Ascending aorta (tissue), 2 donors: ENCODE measurements at regions not wholly inside any gene's neighbourhood (a gene's known extent, or its start where the extent isn't known, plus 50 kb on each side); places are given as distances from the start of the nearest gene placed in this dataset.

Source experiments
- DNase-seq, 2 donors: peaks; one replicate each; pipeline ENCODE4 v3.0.0-alpha.2; 2019; ENCODE audit warnings: low spot score in 2 of 2
- H3K27ac ChIP-seq, 2 donors: fragments of 200-600 bp; sonication (generic); one replicate each; pipeline ENCODE4 v1.5.1; 2016 to 2017; ENCODE audit warnings: mild to moderate bottlenecking in 1 of 2
- H3K27me3 ChIP-seq: fragments of 200-600 bp; sonication (generic); one replicate; pipeline ENCODE4 v1.5.1; 2017
- H3K36me3 ChIP-seq, 2 donors: fragments of 200-600 bp; sonication (generic); one replicate each; pipeline ENCODE4 v1.5.1; 2016
- H3K4me1 ChIP-seq, 2 donors: fragments of 200-600 bp; sonication (generic); one replicate each; pipeline ENCODE4 v1.5.1; 2016 to 2017; ENCODE audit warnings: mild to moderate bottlenecking in 1 of 2
- H3K4me3 ChIP-seq, 2 donors: fragments of 200-600 bp; sonication (generic); one replicate each; pipeline ENCODE4 v1.5.1; 2016 to 2017; ENCODE audit warnings: mild to moderate bottlenecking in 1 of 2
- H3K9me3 ChIP-seq, 2 donors: fragments of 200-600 bp; sonication (generic); one replicate each; pipeline ENCODE4 v1.5.1; 2016
- intact Hi-C: fragments of 100-400 bp; cut with DNase I; formaldehyde crosslinking; loops from one replicate; pipeline ENCODE4 v1.15.1; 2023
- TF ChIP-seq, protein P1 (sequence below), 3 experiments: fragments of 200-600 bp in 2 of 3; fragments of 450-650 bp in 1 of 3; sonication (generic) in 2 of 3; IDR thresholded peaks; one replicate each; pipeline ENCODE4 v1.5.1; 2016 to 2019; ENCODE audit warnings: antibody characterized with exemption in 3 of 3, mild to moderate bottlenecking in 1 of 3, moderate library complexity in 1 of 3

DNA sequence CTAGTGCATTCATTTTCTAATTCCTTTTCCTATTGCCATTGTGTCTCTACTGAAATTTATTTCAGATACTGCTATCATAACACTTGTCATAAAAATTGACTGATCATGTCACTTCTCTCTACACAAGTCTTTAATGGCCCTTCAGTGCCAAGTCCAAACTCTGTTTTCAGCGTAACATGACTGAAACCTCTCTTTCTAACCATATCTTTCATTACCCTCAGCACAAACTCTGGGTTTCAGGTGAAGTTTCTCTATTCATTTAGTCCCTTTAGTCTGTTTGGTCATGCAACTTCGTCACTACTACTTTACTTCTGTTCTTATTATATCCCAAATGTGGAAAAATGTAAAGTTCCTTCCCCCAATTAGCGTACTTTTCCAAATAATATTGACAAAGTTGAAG lies 234.9 kb downstream of the OGFRL1 start:
- TF ChIP-seq, protein P1, sequence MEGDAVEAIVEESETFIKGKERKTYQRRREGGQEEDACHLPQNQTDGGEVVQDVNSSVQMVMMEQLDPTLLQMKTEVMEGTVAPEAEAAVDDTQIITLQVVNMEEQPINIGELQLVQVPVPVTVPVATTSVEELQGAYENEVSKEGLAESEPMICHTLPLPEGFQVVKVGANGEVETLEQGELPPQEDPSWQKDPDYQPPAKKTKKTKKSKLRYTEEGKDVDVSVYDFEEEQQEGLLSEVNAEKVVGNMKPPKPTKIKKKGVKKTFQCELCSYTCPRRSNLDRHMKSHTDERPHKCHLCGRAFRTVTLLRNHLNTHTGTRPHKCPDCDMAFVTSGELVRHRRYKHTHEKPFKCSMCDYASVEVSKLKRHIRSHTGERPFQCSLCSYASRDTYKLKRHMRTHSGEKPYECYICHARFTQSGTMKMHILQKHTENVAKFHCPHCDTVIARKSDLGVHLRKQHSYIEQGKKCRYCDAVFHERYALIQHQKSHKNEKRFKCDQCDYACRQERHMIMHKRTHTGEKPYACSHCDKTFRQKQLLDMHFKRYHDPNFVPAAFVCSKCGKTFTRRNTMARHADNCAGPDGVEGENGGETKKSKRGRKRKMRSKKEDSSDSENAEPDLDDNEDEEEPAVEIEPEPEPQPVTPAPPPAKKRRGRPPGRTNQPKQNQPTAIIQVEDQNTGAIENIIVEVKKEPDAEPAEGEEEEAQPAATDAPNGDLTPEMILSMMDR (IDR thresholded peaks at IDR 0.05): no peak
- Histone ChIP-seq H3K27me3 (no peaks in the 10 kb centered on the region), H3K4me1 (peaks cover 0 to 3% of the 10 kb centered on the region in 2 donors), H3K36me3 (no peaks in the 10 kb centered on the region), H3K4me3 (no peak overlapping the region), H3K27ac (no peak overlapping the region), H3K9me3 (no peaks in the 10 kb centered on the region)
- no peak for DNase-seq
- intact Hi-C loops: no loop called here

- TF ChIP-seq, protein P1 (IDR thresholded peaks at IDR 0.05): no peak
- H3K9me3 ChIP-seq: no peaks in the 10 kb centered on the region
- no peaks in the 10 kb centered on the region for H3K27me3 ChIP-seq
- intact Hi-C loops: no loop called here
- H3K4me3 ChIP-seq: no peak overlapping the region
- peaks cover 0 to 3% of the 10 kb centered on the region in 2 donors for H3K4me1 ChIP-seq
- DNase-seq: no peak
- H3K36me3 ChIP-seq: no peaks in the 10 kb centered on the region
- no peak overlapping the region for H3K27ac ChIP-seq
These were observed 235.6 kb downstream of the OGFRL1 start for GRCh38 chr6:71524201-71524600.

- Histone ChIP-seq H3K4me1 (peaks cover 0 to 3% of the 10 kb centered on the region in 2 donors), H3K27ac (peak overlapping the region in 1 of 2 donors; percentile 51), H3K27me3 (no peaks in the 10 kb centered on the region), H3K4me3 (no peak overlapping the region), H3K36me3 (no peaks in the 10 kb centered on the region), H3K9me3 (no peaks in the 10 kb centered on the region)
- TF ChIP-seq, protein P1 (IDR thresholded peaks at IDR 0.05): no peak
- intact Hi-C loops: no loop called here
- DNase-seq: no peak
These were observed 239.3 kb downstream of the OGFRL1 start for GRCh38 chr6:71527886-71528285.

GRCh38 chr6:71529026-71529425 lies 240.4 kb downstream of the OGFRL1 start:
- TF ChIP-seq, protein P1 (IDR thresholded peaks at IDR 0.05): no peak
- intact Hi-C loops: no loop called here
- Histone ChIP-seq H3K27ac (no peak overlapping the region), H3K36me3 (no peaks in the 10 kb centered on the region), H3K9me3 (no peaks in the 10 kb centered on the region), H3K4me1 (peaks cover 0 to 3% of the 10 kb centered on the region in 2 donors), H3K27me3 (no peaks in the 10 kb centered on the region), H3K4me3 (no peak overlapping the region)
- DNase-seq: no peak

DNA sequence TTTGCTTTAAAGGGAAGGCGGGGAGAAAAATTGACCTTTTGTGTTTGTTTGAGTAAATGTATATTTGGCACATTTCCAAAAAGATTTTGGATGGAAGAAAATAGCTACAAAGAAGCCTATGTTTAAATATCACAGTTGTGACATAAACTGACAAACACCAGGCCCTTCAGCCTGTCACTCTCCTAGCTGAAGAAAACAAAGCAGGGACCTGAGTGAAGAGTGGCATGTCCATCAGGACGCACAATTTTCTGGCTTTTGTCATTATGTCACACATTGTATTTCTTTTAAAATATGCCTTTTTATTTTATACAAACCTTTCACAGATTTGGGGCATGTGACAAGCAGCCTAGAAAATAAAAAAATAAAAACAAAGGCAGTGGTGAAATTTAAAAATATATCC lies 241.2 kb downstream of the OGFRL1 start:
- no peak for DNase-seq
- TF ChIP-seq, protein P1 (IDR thresholded peaks at IDR 0.05): no peak
- intact Hi-C loops: loop anchor here (10.0 kb wide), 2 partner anchors 195 to 355 kb away; partner anchors contain the start of gene RIMS1
- Histone ChIP-seq H3K4me3 (no peak overlapping the region), H3K27ac (no peak overlapping the region), H3K9me3 (no peaks in the 10 kb centered on the region), H3K27me3 (no peaks in the 10 kb centered on the region), H3K36me3 (no peaks in the 10 kb centered on the region), H3K4me1 (peaks cover 0 to 3% of the 10 kb centered on the region in 2 donors)

DNA sequence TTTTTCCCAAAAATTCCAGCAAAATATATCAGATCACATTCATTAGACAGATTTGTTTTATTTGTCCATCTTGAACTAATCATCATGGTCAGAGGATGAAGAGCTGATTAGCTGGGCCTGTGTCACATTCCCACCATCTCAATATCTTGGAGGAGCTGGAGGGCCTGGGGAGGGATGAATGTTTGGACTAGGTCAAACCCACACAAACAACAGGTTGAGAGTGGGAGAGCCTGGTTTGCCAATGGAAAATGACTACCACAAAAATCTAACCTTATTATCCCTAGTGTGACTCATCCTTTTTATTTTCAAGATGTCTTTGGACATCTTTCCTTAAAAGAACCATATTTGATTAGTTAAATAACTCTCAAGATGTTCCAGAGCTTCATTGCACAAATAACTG lies 242.4 kb downstream of the OGFRL1 start:
- DNase-seq: no peak
- no peaks in the 10 kb centered on the region for H3K9me3 ChIP-seq
- H3K27me3 ChIP-seq: no peaks in the 10 kb centered on the region
- H3K36me3 ChIP-seq: no peaks in the 10 kb centered on the region
- TF ChIP-seq, protein P1 (IDR thresholded peaks at IDR 0.05): no peak
- no peak overlapping the region for H3K27ac ChIP-seq
- H3K4me1 ChIP-seq: peaks cover 0 to 3% of the 10 kb centered on the region in 2 donors
- no peak overlapping the region for H3K4me3 ChIP-seq
- intact Hi-C loops: loop anchor here (10.0 kb wide), 2 partner anchors 194 to 354 kb away; partner anchors contain the start of gene RIMS1
